Ecto neural progenitor cell (in vitro differentiated cells): ENCODE measurements at regions not wholly inside any gene's neighbourhood (a gene's known extent, or its start where the extent isn't known, plus 50 kb on each side); places are given as distances from the start of the nearest gene placed in this dataset.

Experiments used
- DNase-seq: peaks from one replicate; pipeline ENCODE4 v3.0.0-alpha.2; 2018; ENCODE audit warnings: low spot score

- no peak for DNase-seq
Measured at GRCh38 chr20:39823224-39823623, 861.1 kb downstream of the DHX35 start.

GRCh38 chr20:39822667-39823066 lies 860.5 kb downstream of the DHX35 start:
- no peak for DNase-seq

GRCh38 chr20:39813190-39813829 lies 851.2 kb downstream of the DHX35 start:
- no peak for DNase-seq

DNA sequence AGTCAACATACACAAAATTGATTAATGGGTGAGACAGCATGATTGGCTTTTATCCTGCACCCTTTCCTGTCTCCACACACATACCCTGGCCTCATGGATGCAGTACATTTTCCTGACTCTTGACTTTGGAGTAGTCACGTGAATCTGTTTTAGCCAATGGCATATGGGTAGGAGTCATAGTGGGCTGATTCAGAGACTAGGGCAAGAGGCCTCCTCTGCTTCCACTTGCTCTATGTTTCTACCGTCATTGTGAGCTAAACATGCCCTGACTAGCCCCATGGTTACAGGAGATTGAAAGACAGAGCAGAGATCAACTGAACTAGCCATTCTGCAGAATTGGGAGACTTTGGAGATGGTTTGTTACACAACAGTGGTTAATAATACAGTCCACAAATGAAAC lies 850.0 kb downstream of the DHX35 start:
- DNase-seq = no peak

DNA sequence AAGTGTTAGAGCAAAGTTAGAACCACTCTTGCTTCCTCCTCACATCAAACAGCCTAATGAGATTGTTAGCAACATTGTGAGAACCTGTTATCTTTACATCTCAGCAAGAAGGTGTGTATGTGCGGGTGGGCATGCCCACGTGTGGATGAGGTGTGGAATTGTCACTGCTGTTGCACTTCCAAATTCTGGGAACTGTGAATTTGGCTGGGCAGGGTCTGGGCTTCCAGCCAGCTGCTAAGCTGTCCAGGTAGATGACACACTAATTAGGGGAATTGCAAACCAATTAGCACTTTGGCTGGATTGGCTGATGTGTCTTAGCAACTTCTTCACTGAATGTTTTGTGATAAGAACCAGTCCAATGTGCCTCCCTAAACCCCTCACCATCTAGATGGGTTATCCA lies 848.2 kb downstream of the DHX35 start:
- DNase-seq = no peak

GRCh38 chr20:39808613-39809012 lies 846.5 kb downstream of the DHX35 start:
- no peak for DNase-seq

DNA sequence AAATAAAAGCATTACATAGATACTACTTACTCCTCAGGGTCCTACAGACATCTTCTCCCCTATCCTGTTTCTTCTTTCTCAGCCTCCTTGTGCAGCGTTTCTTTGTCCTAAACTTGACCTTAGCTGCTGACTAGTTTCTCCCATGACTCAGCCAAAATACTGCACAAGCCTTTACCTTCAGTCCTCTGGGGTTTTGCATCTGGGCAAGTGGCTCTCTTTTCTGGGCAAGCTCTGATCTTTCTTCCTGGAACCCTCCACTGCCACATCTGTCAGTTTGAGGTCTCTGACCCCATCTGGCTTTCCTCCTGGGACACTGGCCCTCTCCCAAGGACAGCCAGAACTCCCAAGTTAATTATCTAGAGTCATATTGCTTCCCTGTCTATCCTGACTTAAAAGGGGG lies 838.4 kb downstream of the DHX35 start:
- DNase-seq = no peak

GRCh38 chr20:39800111-39800510 lies 838.0 kb downstream of the DHX35 start:
- DNase-seq = no peak

GRCh38 chr20:39799366-39799965 lies 837.3 kb downstream of the DHX35 start:
- DNase-seq = no peak

GRCh38 chr20:39795401-39796272 lies 833.5 kb downstream of the DHX35 start:
- DNase-seq = no peak

DNA sequence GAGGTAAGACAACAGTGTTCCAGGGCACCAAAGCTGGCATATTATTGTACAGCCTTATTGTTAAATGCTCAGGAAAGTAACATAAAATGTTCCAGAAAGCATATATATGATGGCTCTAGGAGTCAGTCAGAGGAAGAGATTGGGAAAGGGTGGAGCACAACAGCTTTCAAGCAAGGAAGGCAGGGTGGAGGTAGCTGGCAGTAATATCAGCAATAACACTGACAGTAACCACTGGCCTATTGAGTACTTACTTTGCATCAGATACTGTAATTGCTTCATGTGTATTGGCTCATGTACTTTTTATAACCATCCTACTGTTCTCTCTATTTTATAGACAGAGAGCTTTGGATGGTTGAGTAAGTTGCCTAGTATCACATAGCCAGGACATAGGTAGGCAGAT lies 830.2 kb downstream of the DHX35 start:
- DNase-seq = no peak

DNA sequence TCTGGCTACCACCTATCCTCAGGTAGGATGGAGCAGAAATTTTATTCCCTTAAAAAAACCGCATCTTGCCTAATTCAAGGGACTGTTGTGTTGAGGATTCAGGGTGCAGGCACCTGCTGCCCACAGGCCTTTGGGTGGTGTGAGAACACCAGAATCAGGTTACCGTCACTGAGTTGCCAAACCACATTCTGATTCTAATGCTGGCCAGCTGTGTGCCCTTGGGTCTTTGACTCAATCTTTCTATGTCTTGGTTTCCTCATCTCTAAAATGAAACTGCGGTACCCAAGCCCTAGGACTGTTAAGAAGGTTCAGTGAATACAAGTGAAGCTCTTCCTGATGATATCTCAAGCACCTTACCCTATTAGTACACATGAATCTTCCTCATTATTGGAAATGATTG lies 827.3 kb downstream of the DHX35 start:
- no peak for DNase-seq

DNA sequence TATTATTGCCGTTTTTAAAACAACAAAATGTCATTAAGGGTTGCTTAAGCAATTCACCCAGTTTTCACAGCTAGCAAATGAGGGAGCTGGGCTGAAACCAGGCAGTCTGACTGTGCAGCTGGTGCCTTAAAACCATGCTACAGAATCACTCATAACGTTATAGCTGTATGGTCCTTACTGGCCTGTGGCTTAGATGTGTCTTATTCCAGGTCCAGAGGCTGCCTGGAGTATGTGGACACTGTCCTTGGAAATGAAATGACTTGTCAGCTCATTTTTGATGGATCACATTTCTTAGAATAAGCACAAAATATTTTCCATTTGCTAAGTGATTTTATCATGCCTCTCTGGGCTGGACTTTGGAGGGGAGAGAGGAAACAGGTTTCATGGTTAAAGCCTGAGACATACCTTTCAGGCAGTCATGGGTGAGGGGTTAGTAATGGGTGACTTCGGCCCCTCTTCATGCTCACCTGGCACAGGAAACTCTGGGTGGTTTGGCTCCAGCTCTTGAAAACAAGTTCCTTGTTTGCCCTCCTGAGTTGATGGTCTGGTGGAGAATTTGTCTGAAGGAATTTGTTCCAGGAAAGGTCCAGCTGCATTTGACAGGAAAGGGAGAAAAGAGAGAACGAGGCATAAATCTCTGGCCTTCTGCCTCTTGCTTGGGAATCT lies 823.2 kb downstream of the DHX35 start:
- no peak for DNase-seq

GRCh38 chr20:39784693-39785092 lies 822.5 kb downstream of the DHX35 start:
- no peak for DNase-seq

GRCh38 chr20:39778847-39779604 lies 816.9 kb downstream of the DHX35 start:
- no peak for DNase-seq

DNA sequence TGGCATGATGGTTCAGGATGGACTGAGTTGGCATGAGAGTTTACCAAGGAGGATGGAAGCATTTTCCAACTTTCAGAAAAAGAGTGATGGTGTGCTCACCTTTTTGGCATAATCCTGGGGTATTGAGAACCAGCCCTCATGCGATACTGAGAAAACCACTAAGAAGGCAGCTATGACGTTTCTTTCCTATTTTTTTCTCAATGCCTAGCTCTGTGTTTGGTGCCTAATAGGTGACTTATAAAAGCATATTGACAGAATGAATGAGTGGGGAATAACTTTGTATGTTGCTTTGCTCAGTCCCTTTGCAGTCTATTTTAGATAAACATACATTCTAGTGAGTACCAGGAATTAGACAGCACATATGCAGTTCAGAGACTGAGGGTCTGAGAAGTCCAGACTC lies 816.3 kb downstream of the DHX35 start:
- no peak for DNase-seq

- DNase-seq = no peak
Measured at GRCh38 chr20:39777610-39778009, 815.5 kb downstream of the DHX35 start.

DNA sequence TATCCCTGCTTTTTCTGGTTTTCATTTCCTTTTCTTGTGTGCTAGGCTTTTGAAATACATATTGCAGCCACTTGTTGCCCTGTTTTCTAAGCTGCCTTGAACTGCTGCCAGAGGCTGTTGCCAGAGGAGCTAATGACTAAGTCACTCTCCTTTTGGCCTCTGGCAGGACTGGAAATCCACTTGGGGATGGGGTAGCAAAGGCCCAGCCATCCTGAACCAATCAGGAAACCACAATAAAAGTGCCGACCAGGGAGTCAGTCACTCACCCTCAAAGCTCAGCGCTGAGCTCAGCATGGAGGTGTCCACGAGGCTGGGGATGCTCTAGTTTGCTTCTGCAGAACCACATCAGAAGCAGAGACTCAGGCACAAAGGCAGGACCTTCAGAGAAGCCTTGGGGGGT lies 813.0 kb downstream of the DHX35 start:
- no peak for DNase-seq

DNA sequence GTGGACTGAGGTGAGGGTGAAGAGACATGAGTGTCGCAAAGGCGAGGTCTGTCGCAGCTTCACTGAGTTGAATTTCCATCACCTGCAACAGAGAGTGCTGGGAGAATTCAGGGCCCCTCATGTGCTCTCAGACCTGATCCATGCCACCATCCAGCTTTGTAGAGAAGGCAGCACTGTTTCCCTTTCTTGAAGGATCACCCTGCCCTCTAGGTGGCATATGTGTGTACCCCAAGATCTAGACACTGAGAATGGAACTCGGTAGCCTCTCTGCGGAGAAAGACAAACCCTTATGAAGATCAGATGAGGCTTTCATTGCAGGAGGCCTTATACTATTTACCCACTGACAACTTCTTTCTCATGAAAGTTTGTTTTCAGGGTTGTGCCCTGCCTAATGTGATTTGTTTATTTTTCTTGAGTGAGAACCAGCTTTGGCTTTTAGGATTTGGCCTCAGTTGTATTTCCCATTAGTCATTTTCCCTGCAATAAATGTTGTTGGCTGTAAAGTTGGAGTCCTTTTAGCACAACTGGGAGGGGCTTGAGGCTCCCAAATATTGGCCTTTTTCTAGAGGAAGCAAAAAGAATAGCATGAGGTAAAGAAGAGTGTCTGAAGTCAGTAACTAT lies 811.3 kb downstream of the DHX35 start:
- DNase-seq = no peak

DNA sequence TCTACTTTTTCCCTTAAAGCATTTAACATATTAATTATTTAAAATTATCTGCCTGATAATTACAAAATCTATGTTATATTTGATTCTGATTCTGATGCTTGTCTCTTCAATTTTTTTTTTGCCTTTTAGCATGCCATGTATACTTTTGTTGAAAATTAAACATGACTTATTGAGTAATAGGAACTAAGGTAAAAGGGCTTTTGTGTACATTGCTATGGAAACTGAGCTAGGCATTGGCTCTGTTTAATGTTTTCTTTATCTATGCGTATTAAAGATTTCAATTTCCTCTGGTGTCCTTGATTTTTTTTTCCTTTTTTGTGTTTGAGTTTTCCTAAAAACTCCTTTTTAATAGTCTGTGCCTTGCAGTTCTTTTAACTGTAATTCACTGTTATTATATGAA lies 805.2 kb downstream of the DHX35 start:
- DNase-seq = no peak

DNA sequence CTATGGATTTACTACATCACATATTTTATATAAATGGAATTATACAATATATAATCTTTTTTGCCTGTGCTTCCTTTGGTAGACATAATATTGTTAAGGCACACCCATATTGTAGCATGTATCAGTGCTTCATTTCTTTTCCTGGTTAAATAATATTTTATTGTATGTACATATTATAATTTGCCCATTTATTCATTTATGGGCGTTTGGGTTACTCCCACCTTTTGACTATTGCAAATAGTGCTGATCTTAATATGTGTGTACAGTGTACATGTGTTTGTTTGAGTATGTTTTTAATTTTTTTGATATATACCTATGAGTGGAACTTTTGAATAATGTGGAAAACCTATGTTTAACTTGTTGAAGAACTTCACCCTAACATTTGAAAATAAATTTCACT lies 804.2 kb downstream of the DHX35 start:
- DNase-seq = no peak

GRCh38 chr20:39762716-39763115 lies 800.6 kb downstream of the DHX35 start:
- no peak for DNase-seq
